ENCODE measurements at regions not wholly inside any gene's neighbourhood (a gene's known extent, or its start where the extent isn't known, plus 50 kb on each side); places are given as distances from the start of the nearest gene placed in this dataset.

GRCh38 chr1:163537809-163538208, 216.1 kb downstream of the NUF2 start:
- no peak overlapping the region for H3K4me3 ChIP-seq (ENCODE audit: low read depth, low read length)
- peak; percentile 61 for DNase-seq (ENCODE audit: low read depth)
- TF ChIP-seq CTCF (IDR thresholded peaks at IDR 0.05; ENCODE audit: control insufficient read depth, extremely low read depth, insufficient read depth) = no peak

GRCh38 chr1:163538667-163539066, 216.9 kb downstream of the NUF2 start:
- TF ChIP-seq CTCF (IDR thresholded peaks at IDR 0.05; ENCODE audit: control insufficient read depth, extremely low read depth, insufficient read depth) = no peak
- no peak overlapping the region for H3K4me3 ChIP-seq (ENCODE audit: low read depth, low read length)
- no peak for DNase-seq (ENCODE audit: low read depth)

GRCh38 chr1:163540727-163541126, 219.0 kb downstream of the NUF2 start:
- H3K4me3 ChIP-seq (ENCODE audit: low read depth, low read length) = no peak overlapping the region
- no peak for TF ChIP-seq CTCF (IDR thresholded peaks at IDR 0.05; ENCODE audit: control insufficient read depth, extremely low read depth, insufficient read depth)
- DNase-seq (ENCODE audit: low read depth) = no peak

- no peak for TF ChIP-seq CTCF (IDR thresholded peaks at IDR 0.05; ENCODE audit: control insufficient read depth, extremely low read depth, insufficient read depth)
- no peak overlapping the region for H3K4me3 ChIP-seq (ENCODE audit: low read depth, low read length)
- DNase-seq (ENCODE audit: low read depth) = no peak
These were observed 222.7 kb downstream of the NUF2 start for GRCh38 chr1:163544441-163544840.

- H3K4me3 ChIP-seq (ENCODE audit: low read depth, low read length) = no peak overlapping the region
- no peak for TF ChIP-seq CTCF (IDR thresholded peaks at IDR 0.05; ENCODE audit: control insufficient read depth, extremely low read depth, insufficient read depth)
These were observed 236.4 kb downstream of the NUF2 start for GRCh38 chr1:163558162-163558561.

GRCh38 chr1:163561580-163562295, 240.0 kb downstream of the NUF2 start:
- peak; percentile 63 for TF ChIP-seq CTCF (IDR thresholded peaks at IDR 0.05; ENCODE audit: control insufficient read depth, extremely low read depth, insufficient read depth)
- DNase-seq (ENCODE audit: low read depth) = no peak

More at GRCh38 chr1:163558162-163558561, 236.4 kb downstream of the NUF2 start:
- no peak for DNase-seq (ENCODE audit: low read depth)

GRCh38 chr1:163562355-163562754, 240.6 kb downstream of the NUF2 start:
- H3K4me3 ChIP-seq (ENCODE audit: low read depth, low read length) = no peak overlapping the region
- TF ChIP-seq CTCF (IDR thresholded peaks at IDR 0.05; ENCODE audit: control insufficient read depth, extremely low read depth, insufficient read depth) = no peak
- no peak for DNase-seq (ENCODE audit: low read depth)

More at GRCh38 chr1:163561580-163562295, 240.0 kb downstream of the NUF2 start:
- no peak overlapping the region for H3K4me3 ChIP-seq (ENCODE audit: low read depth, low read length)
